ENCODE measurements at regions not wholly inside any gene's neighbourhood (a gene's known extent, or its start where the extent isn't known, plus 50 kb on each side); places are given as distances from the start of the nearest gene placed in this dataset.

- DNase-seq (ENCODE audit: low spot score in 2 of 2), result no peak
- WGBS, 2 donors, result 58 to 69% methylated on average over 2 of the region's 2 CpGs
- no peak overlapping the region for H3K4me3 ChIP-seq (ENCODE audit: low read depth, poor library complexity, severe bottlenecking)
- intact Hi-C loops (cut with DNase I; ENCODE audit: low total_unique reads), result no loop called here
- TF ChIP-seq CTCF (IDR thresholded peaks at IDR 0.05), result no peak
- no peak for TF ChIP-seq POLR2A (IDR thresholded peaks at IDR 0.05)
These were observed 109.2 kb upstream of the TMEM170B start for GRCh38 chr6:11428371-11428770.

- WGBS, 2 donors, result 75 to 83% methylated on average over 10 of the region's 10 CpGs
- TF ChIP-seq POLR2A (IDR thresholded peaks at IDR 0.05) (no peak), CTCF (IDR thresholded peaks at IDR 0.05) (no peak)
- intact Hi-C loops (cut with DNase I; ENCODE audit: low total_unique reads), result no loop called here
- no peak for DNase-seq (ENCODE audit: low spot score in 2 of 2)
- no peak overlapping the region for H3K4me3 ChIP-seq (ENCODE audit: low read depth, poor library complexity, severe bottlenecking)
These were observed 109.8 kb upstream of the TMEM170B start for GRCh38 chr6:11427723-11428245.

GRCh38 chr6:11427091-11427722, 110.3 kb upstream of the TMEM170B start:
- TF ChIP-seq CTCF (IDR thresholded peaks at IDR 0.05) (peak in 1 of 3 donors; percentile 54), POLR2A (IDR thresholded peaks at IDR 0.05) (no peak)
- intact Hi-C loops (cut with DNase I; ENCODE audit: low total_unique reads), result no loop called here
- 87% methylated on average over 9 of the region's 9 CpGs for WGBS, 2 donors
- no peak for DNase-seq (ENCODE audit: low spot score in 2 of 2)
- H3K4me3 ChIP-seq (ENCODE audit: low read depth, poor library complexity, severe bottlenecking), result no peak overlapping the region

- TF ChIP-seq POLR2A (IDR thresholded peaks at IDR 0.05) (no peak), CTCF (IDR thresholded peaks at IDR 0.05) (no peak)
- intact Hi-C loops (cut with DNase I; ENCODE audit: low total_unique reads), result no loop called here
- H3K4me3 ChIP-seq (ENCODE audit: low read depth, poor library complexity, severe bottlenecking), result no peak overlapping the region
- WGBS, 2 donors, result 79 to 90% methylated on average over 2 of the region's 2 CpGs
- no peak for DNase-seq (ENCODE audit: low spot score in 2 of 2)
These were observed 111.0 kb upstream of the TMEM170B start for GRCh38 chr6:11426571-11426970.

GRCh38 chr6:11425876-11426275, 111.7 kb upstream of the TMEM170B start:
- H3K4me3 ChIP-seq (ENCODE audit: low read depth, poor library complexity, severe bottlenecking), result no peak overlapping the region
- no peak for TF ChIP-seq POLR2A (IDR thresholded peaks at IDR 0.05)
- TF ChIP-seq CTCF (IDR thresholded peaks at IDR 0.05), result no peak
- WGBS, 2 donors, result 89 to 96% methylated on average over 1 of the region's 1 CpG
- intact Hi-C loops (cut with DNase I; ENCODE audit: low total_unique reads), result no loop called here
- no peak for DNase-seq (ENCODE audit: low spot score in 2 of 2)

GRCh38 chr6:11425431-11425871, 112.1 kb upstream of the TMEM170B start:
- WGBS, 2 donors, result 96% methylated on average over 5 of the region's 5 CpGs
- TF ChIP-seq CTCF (IDR thresholded peaks at IDR 0.05) (no peak), POLR2A (IDR thresholded peaks at IDR 0.05) (no peak)
- DNase-seq (ENCODE audit: low spot score in 2 of 2), result no peak
- intact Hi-C loops (cut with DNase I; ENCODE audit: low total_unique reads), result no loop called here
- H3K4me3 ChIP-seq (ENCODE audit: low read depth, poor library complexity, severe bottlenecking), result no peak overlapping the region

All from lower leg skin (tissue), 4 donors.